PFSK-1 (cell line): ENCODE measurements at regions not wholly inside any gene's neighbourhood (a gene's known extent, or its start where the extent isn't known, plus 50 kb on each side); places are given as distances from the start of the nearest gene placed in this dataset.

ENCODE experiments used
- FOXP2 ChIP-seq: optimal IDR thresholded peaks from 2 replicates; pipeline ENCODE3; 2011; ENCODE audit warnings: borderline replicate concordance, control low read depth, inconsistent platforms; ENCODE audit not compliant: insufficient read depth; ENCODE audit errors: extremely low read length, extremely low read depth
- POLR2AphosphoS5 ChIP-seq: IDR thresholded peaks from 2 replicates; pipeline ENCODE4 v1.6.1; 2012; ENCODE audit warnings: low read depth, mild to moderate bottlenecking, control low read depth, low read length, moderate library complexity
- REST ChIP-seq, 2 experiments: IDR thresholded peaks; 2 replicates each; pipeline versions ENCODE4 v1.6.1 to v1.8.0; 2011 to 2012; ENCODE audit warnings: low read depth in 2 of 2, low read length in 2 of 2, control low read depth in 1 of 2, inconsistent platforms in 1 of 2, mild to moderate bottlenecking in 1 of 2, moderate library complexity in 1 of 2; ENCODE audit not compliant: insufficient read depth in 1 of 2
- SIN3A ChIP-seq: IDR thresholded peaks from 2 replicates; pipeline ENCODE4 v1.6.1; 2012; ENCODE audit warnings: mild to moderate bottlenecking, low read length, moderate library complexity, borderline replicate concordance; ENCODE audit not compliant: insufficient read depth
- TAF1 ChIP-seq: IDR thresholded peaks from 2 replicates; pipeline ENCODE4 v1.6.1; 2012; ENCODE audit warnings: low read length, control low read depth, borderline replicate concordance; ENCODE audit not compliant: insufficient read depth

DNA sequence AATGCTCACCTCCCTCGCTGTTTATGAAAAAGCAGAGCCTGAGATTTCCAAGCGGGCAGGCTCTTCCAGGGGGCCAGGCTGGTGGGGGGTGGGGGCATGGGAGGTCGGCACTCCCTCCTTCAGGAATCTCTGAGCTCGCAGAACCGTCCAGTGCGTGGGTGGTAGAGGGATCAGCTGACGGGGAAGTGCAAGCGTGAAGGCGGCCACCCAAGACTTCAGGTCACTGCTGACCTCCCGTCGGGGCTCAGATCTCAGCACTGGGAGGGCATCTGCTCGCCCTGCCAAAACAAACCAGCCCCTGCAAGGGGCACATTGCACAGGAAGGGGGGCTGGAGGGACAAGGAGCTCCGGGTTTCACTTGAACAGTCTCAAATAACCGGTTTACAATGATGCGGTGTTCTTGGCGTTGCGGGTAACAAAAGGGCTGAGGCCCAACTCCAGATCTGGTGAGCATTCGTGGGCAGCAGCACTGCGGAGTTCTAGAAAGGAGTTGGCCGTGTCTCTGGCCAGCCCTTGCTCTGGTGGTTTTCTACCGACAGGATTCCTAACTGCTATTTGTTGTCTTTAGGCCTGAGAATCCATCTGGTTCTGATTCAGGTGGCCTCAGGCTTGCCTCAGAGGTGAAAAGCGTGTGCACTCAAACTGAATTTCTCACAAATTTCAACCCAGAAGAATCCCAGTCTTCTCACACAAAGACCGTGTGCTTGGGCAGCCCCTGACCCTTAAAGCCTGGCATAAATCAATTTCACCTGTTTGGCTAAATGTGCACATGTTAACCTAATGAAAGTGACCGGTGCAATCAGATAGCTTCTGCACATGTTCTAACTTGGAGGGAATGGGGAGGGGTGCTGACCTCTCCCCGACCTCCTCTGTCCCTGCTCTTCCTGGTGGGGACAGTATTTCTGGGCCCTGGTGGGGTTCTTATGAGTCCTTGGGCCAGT, 191.6 kb downstream of the MYLK4 start:
- TF ChIP-seq TAF1 (no peak), POLR2AphosphoS5 (no peak), REST (IDR thresholded peaks at IDR 0.05; ENCODE audit: insufficient read depth in 1 of 2, low read depth in 2 of 2, low read length in 2 of 2) (no peak)

GRCh38 chr6:2558098-2558680, 192.5 kb downstream of the MYLK4 start:
- TF ChIP-seq POLR2AphosphoS5 (no peak), SIN3A (no peak), REST (IDR thresholded peaks at IDR 0.05; ENCODE audit: insufficient read depth in 1 of 2, low read depth in 2 of 2, low read length in 2 of 2) (no peak), TAF1 (no peak), FOXP2 (no peak)

GRCh38 chr6:2557181-2557720, 193.5 kb downstream of the MYLK4 start:
- TF ChIP-seq POLR2AphosphoS5 (no peak), FOXP2 (no peak), SIN3A (no peak), REST (IDR thresholded peaks at IDR 0.05; ENCODE audit: insufficient read depth in 1 of 2, low read depth in 2 of 2, low read length in 2 of 2) (no peak), TAF1 (no peak)

DNA sequence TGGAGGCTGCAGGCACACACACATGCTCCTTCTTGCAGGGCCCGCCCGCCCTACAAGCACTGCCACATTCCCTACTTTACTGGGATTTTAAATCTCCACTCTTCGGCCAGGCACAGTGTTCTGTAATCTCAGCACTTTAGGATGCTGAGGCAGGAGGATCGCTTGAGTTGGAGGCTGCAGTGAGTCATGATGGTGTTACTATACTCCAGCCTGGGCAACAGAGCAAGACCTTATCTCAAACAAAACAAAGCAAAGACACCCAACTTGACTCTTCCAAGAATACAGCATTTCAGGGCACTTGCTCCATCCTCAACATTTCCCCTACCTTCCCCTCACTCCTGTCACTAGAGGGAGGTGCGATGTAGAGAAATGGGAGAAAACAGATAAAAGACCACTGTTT, 194.0 kb downstream of the MYLK4 start:
- TF ChIP-seq FOXP2 (no peak), SIN3A (no peak), REST (IDR thresholded peaks at IDR 0.05; ENCODE audit: insufficient read depth in 1 of 2, low read depth in 2 of 2, low read length in 2 of 2) (no peak), TAF1 (no peak), POLR2AphosphoS5 (no peak)

DNA sequence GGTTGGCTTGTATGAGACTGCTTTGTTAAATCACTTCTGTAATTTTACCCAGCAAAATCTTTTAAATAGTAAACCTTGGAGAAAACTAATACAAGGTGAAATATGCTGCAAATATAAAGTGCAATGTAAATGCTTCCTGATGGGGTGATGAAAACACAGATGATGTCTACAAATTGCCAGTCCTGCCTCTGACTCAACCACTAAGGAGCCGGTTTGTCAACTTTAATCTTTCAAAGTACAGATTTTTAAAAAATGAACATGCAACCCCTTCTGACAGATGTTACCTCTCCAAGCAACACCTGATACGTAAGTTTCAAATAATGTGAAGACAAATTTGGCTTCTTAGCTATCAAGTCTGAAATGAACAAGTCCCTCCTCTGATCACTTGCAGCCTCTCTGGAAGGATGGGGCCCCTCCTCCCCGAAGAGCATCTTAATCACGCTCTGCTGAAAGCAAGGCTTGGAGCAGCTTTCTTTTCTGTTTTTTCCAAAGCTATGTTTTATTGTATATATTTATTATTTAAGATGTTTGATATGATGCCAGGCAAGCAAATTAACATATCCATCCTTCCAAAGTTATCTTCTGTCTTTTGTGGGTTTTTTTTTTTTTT, 196.0 kb downstream of the MYLK4 start:
- TF ChIP-seq REST (IDR thresholded peaks at IDR 0.05; ENCODE audit: insufficient read depth in 1 of 2, low read depth in 2 of 2, low read length in 2 of 2): no peak
